Mononuclear cell (primary cell): ENCODE measurements at regions not wholly inside any gene's neighbourhood (a gene's known extent, or its start where the extent isn't known, plus 50 kb on each side); places are given as distances from the start of the nearest gene placed in this dataset.

Experiments used
- H3K27me3 ChIP-seq: 2 replicates; pipeline ENCODE4 v1.6.0; 2011; ENCODE audit warnings: low read length, control low read depth; ENCODE audit not compliant: insufficient read depth
- H3K4me1 ChIP-seq: 2 replicates; pipeline ENCODE4 v1.5.1; 2011; ENCODE audit warnings: mild to moderate bottlenecking, low read length, control low read depth; ENCODE audit not compliant: insufficient read depth
- H3K4me3 ChIP-seq: 2 replicates; pipeline ENCODE4 v1.5.1; 2011; ENCODE audit warnings: mild to moderate bottlenecking, low read length, moderate library complexity
- H3K9me3 ChIP-seq: 2 replicates; pipeline ENCODE4 v1.5.1; 2011; ENCODE audit warnings: low read depth, mild to moderate bottlenecking, control low read depth, low read length

GRCh38 chr13:76775088-76775740 lies 111.0 kb downstream of the KCTD12 start:
- Histone ChIP-seq H3K4me3 (no peak overlapping the region), H3K27me3 (no peaks in the 10 kb centered on the region), H3K9me3 (no peaks in the 10 kb centered on the region), H3K4me1 (no peaks in the 10 kb centered on the region)

GRCh38 chr13:76773448-76774094 lies 112.6 kb downstream of the KCTD12 start:
- no peak overlapping the region for H3K4me3 ChIP-seq
- H3K9me3 ChIP-seq = no peaks in the 10 kb centered on the region
- H3K4me1 ChIP-seq = peaks cover 8% of the 10 kb centered on the region
- H3K27me3 ChIP-seq = no peaks in the 10 kb centered on the region

- Histone ChIP-seq H3K9me3 (no peaks in the 10 kb centered on the region), H3K4me3 (no peak overlapping the region), H3K4me1 (peaks cover 8% of the 10 kb centered on the region), H3K27me3 (no peaks in the 10 kb centered on the region)
Measured at GRCh38 chr13:76772241-76772640, 114.0 kb downstream of the KCTD12 start.

- no peak overlapping the region for H3K4me3 ChIP-seq
- peaks cover 15% of the 10 kb centered on the region for H3K4me1 ChIP-seq
- no peaks in the 10 kb centered on the region for H3K27me3 ChIP-seq
- H3K9me3 ChIP-seq = no peaks in the 10 kb centered on the region
Measured at GRCh38 chr13:76769271-76769791, 116.9 kb downstream of the KCTD12 start.

- no peak overlapping the region for H3K4me3 ChIP-seq
- peaks cover 24% of the 10 kb centered on the region for H3K4me1 ChIP-seq
- H3K9me3 ChIP-seq = no peaks in the 10 kb centered on the region
- no peaks in the 10 kb centered on the region for H3K27me3 ChIP-seq
Measured at GRCh38 chr13:76768384-76768783, 117.8 kb downstream of the KCTD12 start.

- Histone ChIP-seq H3K4me1 (peaks cover 34% of the 10 kb centered on the region), H3K27me3 (no peaks in the 10 kb centered on the region), H3K9me3 (no peaks in the 10 kb centered on the region), H3K4me3 (no peak overlapping the region)
Measured at GRCh38 chr13:76764916-76765315, 121.3 kb downstream of the KCTD12 start.

GRCh38 chr13:76764429-76764828 lies 121.8 kb downstream of the KCTD12 start:
- peaks cover 33% of the 10 kb centered on the region for H3K4me1 ChIP-seq
- H3K9me3 ChIP-seq = no peaks in the 10 kb centered on the region
- H3K4me3 ChIP-seq = no peak overlapping the region
- H3K27me3 ChIP-seq = no peaks in the 10 kb centered on the region

- H3K27me3 ChIP-seq = no peaks in the 10 kb centered on the region
- H3K9me3 ChIP-seq = no peaks in the 10 kb centered on the region
- peaks cover 27% of the 10 kb centered on the region for H3K4me1 ChIP-seq
- H3K4me3 ChIP-seq = no peak overlapping the region
Measured at GRCh38 chr13:76762721-76763120, 123.5 kb downstream of the KCTD12 start.

GRCh38 chr13:76759877-76760276 lies 126.3 kb downstream of the KCTD12 start:
- Histone ChIP-seq H3K27me3 (no peaks in the 10 kb centered on the region), H3K4me1 (peaks cover 40% of the 10 kb centered on the region), H3K9me3 (no peaks in the 10 kb centered on the region), H3K4me3 (no peak overlapping the region)

GRCh38 chr13:76758738-76759137 lies 127.5 kb downstream of the KCTD12 start:
- Histone ChIP-seq H3K4me1 (peaks cover 38% of the 10 kb centered on the region), H3K9me3 (no peaks in the 10 kb centered on the region), H3K4me3 (no peak overlapping the region), H3K27me3 (no peaks in the 10 kb centered on the region)

GRCh38 chr13:76758257-76758656 lies 127.9 kb downstream of the KCTD12 start:
- Histone ChIP-seq H3K4me3 (no peak overlapping the region), H3K4me1 (peaks cover 34% of the 10 kb centered on the region), H3K27me3 (no peaks in the 10 kb centered on the region), H3K9me3 (no peaks in the 10 kb centered on the region)

- Histone ChIP-seq H3K4me1 (peaks cover 33% of the 10 kb centered on the region), H3K4me3 (no peak overlapping the region), H3K9me3 (no peaks in the 10 kb centered on the region), H3K27me3 (no peaks in the 10 kb centered on the region)
Measured at GRCh38 chr13:76756451-76756850, 129.8 kb downstream of the KCTD12 start.

- peaks cover 48% of the 10 kb centered on the region for H3K4me1 ChIP-seq
- H3K27me3 ChIP-seq = no peaks in the 10 kb centered on the region
- no peaks in the 10 kb centered on the region for H3K9me3 ChIP-seq
- H3K4me3 ChIP-seq = no peak overlapping the region
Measured at GRCh38 chr13:76754414-76754813, 131.8 kb downstream of the KCTD12 start.

- Histone ChIP-seq H3K4me3 (no peak overlapping the region), H3K9me3 (no peaks in the 10 kb centered on the region), H3K4me1 (peaks cover 69% of the 10 kb centered on the region), H3K27me3 (no peaks in the 10 kb centered on the region)
Measured at GRCh38 chr13:76751278-76751677, 134.9 kb downstream of the KCTD12 start.

- H3K4me3 ChIP-seq = no peak overlapping the region
- H3K4me1 ChIP-seq = peaks cover 72% of the 10 kb centered on the region
- no peaks in the 10 kb centered on the region for H3K9me3 ChIP-seq
- no peaks in the 10 kb centered on the region for H3K27me3 ChIP-seq
Measured at GRCh38 chr13:76750126-76750525, 136.1 kb downstream of the KCTD12 start.
